Skeletal muscle cell (primary cell): ENCODE measurements at regions not wholly inside any gene's neighbourhood (a gene's known extent, or its start where the extent isn't known, plus 50 kb on each side); places are given as distances from the start of the nearest gene placed in this dataset.
"Not testable (repeated sequence)": the region's sequence is repeated elsewhere in the genome, so short reads cannot be mapped to it uniquely, and the experiment has no call there.

Experiments used
- DNase-seq: peaks from one replicate; pipeline ENCODE4 v3.0.0-alpha.2; 2010; ENCODE audit warnings: low read depth
- H3K4me3 ChIP-seq: 2 replicates; pipeline ENCODE4 v1.5.1; 2011; ENCODE audit warnings: low read depth, mild to moderate bottlenecking, control low read depth, low read length, moderate library complexity

GRCh38 chr4:123591875-123592274, 195.3 kb downstream of the SPRY1 start:
- DNase-seq = no peak
- no peak overlapping the region for H3K4me3 ChIP-seq

GRCh38 chr4:123593655-123594054, 197.1 kb downstream of the SPRY1 start:
- H3K4me3 ChIP-seq = no peak overlapping the region
- no peak for DNase-seq

GRCh38 chr4:123596805-123597204, 200.2 kb downstream of the SPRY1 start:
- DNase-seq = no peak
- no peak overlapping the region for H3K4me3 ChIP-seq

GRCh38 chr4:123597586-123597985, 201.0 kb downstream of the SPRY1 start:
- no peak overlapping the region for H3K4me3 ChIP-seq
- peak; percentile 20 for DNase-seq

GRCh38 chr4:123598331-123598730, 201.7 kb downstream of the SPRY1 start:
- DNase-seq = no peak
- no peak overlapping the region for H3K4me3 ChIP-seq

- H3K4me3 ChIP-seq = no peak overlapping the region
- peak; percentile 60 for DNase-seq
Observed at GRCh38 chr4:123599061-123599919, 202.7 kb downstream of the SPRY1 start.

GRCh38 chr4:123599920-123600810, 203.6 kb downstream of the SPRY1 start:
- H3K4me3 ChIP-seq = no peak overlapping the region
- peak; percentile 39 for DNase-seq

GRCh38 chr4:123600987-123601904, 204.7 kb downstream of the SPRY1 start:
- no peak for DNase-seq
- H3K4me3 ChIP-seq = no peak overlapping the region

- DNase-seq = no peak
- no peak overlapping the region for H3K4me3 ChIP-seq
Observed at GRCh38 chr4:123602007-123602406, 205.4 kb downstream of the SPRY1 start.

- peak; percentile 37 for DNase-seq
Observed at GRCh38 chr4:123603165-123603564, 206.6 kb downstream of the SPRY1 start.

GRCh38 chr4:123605797-123606196, 209.2 kb downstream of the SPRY1 start:
- not testable (repeated sequence) for DNase-seq, H3K4me3 ChIP-seq

More at GRCh38 chr4:123603165-123603564, 206.6 kb downstream of the SPRY1 start:
- no peak overlapping the region for H3K4me3 ChIP-seq

GRCh38 chr4:123606336-123606735, 209.7 kb downstream of the SPRY1 start:
- no peak for DNase-seq

GRCh38 chr4:123606946-123607542, 210.4 kb downstream of the SPRY1 start:
- no peak overlapping the region for H3K4me3 ChIP-seq
- no peak for DNase-seq

More at GRCh38 chr4:123606336-123606735, 209.7 kb downstream of the SPRY1 start:
- H3K4me3 ChIP-seq = no peak overlapping the region

GRCh38 chr4:123609829-123610228, 213.2 kb downstream of the SPRY1 start:
- no peak for DNase-seq
- no peak overlapping the region for H3K4me3 ChIP-seq

- DNase-seq = no peak
- H3K4me3 ChIP-seq = no peak overlapping the region
Observed at GRCh38 chr4:123613586-123614344, 217.2 kb downstream of the SPRY1 start.

GRCh38 chr4:123615901-123616300, 219.3 kb downstream of the SPRY1 start:
- DNase-seq = no peak
- H3K4me3 ChIP-seq = no peak overlapping the region

- DNase-seq = no peak
- H3K4me3 ChIP-seq = no peak overlapping the region
Observed at GRCh38 chr4:123616951-123617461, 220.4 kb downstream of the SPRY1 start.

GRCh38 chr4:123617791-123618190, 221.2 kb downstream of the SPRY1 start:
- no peak for DNase-seq
- no peak overlapping the region for H3K4me3 ChIP-seq
